Motor neuron (in vitro differentiated cells): ENCODE measurements at regions not wholly inside any gene's neighbourhood (a gene's known extent, or its start where the extent isn't known, plus 50 kb on each side); places are given as distances from the start of the nearest gene placed in this dataset.

Source experiments
- ATAC-seq, 8 experiments: fragments of 200-7000 bp; cut with Tn5 transposase; replicated peaks in 6 of 8; 2 replicates each; pipeline ENCODE4 v1.8.0; 2021; ENCODE audit warnings: mild to moderate bottlenecking in 8 of 8, moderate library complexity in 8 of 8
- H3K27ac ChIP-seq, 2 donors: fragments of 250-450 bp; sonication (Bioruptor Pico); 2 replicates each; pipeline ENCODE4 v1.9.0; 2021; ENCODE audit warnings: antibody characterized with exemption in 2 of 2, mild to moderate bottlenecking in 2 of 2, moderate library complexity in 1 of 2
- H3K4me1 ChIP-seq, 2 donors: fragments of 250-450 bp; sonication (Bioruptor Pico); replicated peaks in 1 of 2; 2 replicates each; pipeline ENCODE4 v1.6.1; 2021; ENCODE audit warnings: antibody characterized with exemption in 2 of 2, mild to moderate bottlenecking in 2 of 2, moderate library complexity in 1 of 2
- H3K4me3 ChIP-seq, 5 donors: fragments of 250-450 bp; sonication (Bioruptor Pico); 2 replicates each; pipeline ENCODE4 v1.9.0; 2021; ENCODE audit warnings: antibody characterized with exemption in 5 of 5, mild to moderate bottlenecking in 5 of 5, moderate library complexity in 4 of 5
- WGBS, 10 experiments: fragments of 450-650 bp; shearing (Covaris generic); methylation state at CpG; one replicate each; pipeline ENCODE4 v1.0.0; 2022; 5-methylcytosine and 5-hydroxymethylcytosine counted together
- in situ Hi-C, 9 experiments: fragments of 400-800 bp; cut with MboI; loops; one replicate each; pipeline ENCODE4 v1.15.0; 2021; ENCODE audit warnings: low sequenced_read_pairs in 9 of 9, low pct_unique_long_range_greater_than_20kb in 2 of 9; ENCODE audit not compliant: unreplicated experiment in 9 of 9

DNA sequence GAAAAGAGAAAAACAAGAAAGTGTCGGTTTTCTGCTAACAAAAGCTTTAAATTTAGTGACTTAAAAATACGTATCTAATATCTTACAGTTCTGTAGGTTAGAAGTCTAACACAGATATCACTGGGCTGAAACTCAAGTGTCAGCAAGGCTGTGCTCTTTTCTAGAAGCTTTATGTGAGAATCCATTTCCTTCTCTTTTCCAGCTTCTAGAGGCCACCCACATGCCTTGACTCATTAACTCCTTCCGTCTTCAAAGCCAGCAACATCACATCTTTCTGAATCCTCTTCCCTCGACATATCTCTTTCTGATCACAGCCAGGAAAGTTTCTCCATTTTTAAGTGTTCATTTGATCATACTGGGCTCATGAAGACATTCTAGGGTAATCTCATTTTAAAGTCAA lies 262.0 kb downstream of the MAFB start:
- ATAC-seq: no peak
- Histone ChIP-seq H3K27ac (no peak overlapping the region), H3K4me1 (no peaks in the 10 kb centered on the region), H3K4me3 (no peak overlapping the region)
- 46 to 100% (median 67%) methylated on average over 1 to 4 of the region's 4 CpGs for WGBS, 10 experiments
- in situ Hi-C loops: no loop called here

DNA sequence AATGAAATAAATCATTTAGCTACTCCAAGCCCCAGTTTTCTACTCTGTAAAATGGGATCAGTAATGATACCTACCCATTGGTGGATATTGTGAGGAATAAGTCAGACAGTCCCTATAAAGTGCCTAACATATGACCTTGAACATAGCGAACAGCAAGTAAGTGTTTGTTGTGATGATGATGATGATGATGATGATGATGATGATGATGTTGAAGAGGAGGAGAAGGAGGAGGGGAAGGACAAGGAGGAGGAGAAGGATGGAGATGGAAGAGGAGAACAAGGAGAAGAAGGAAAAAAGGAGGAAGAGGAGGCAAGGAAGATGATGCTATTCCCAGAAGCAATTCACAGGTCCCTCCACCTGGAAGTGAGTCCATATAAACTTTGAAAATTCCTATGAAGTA lies 264.3 kb downstream of the MAFB start:
- Histone ChIP-seq H3K4me3 (no peak overlapping the region), H3K4me1 (no peaks in the 10 kb centered on the region), H3K27ac (no peak overlapping the region)
- in situ Hi-C loops: no loop called here
- ATAC-seq: no peak
- 47 to 100% (median 83%) methylated on average over 1 of the region's 1 CpG; no CpG with 5 or more reads in 1 of the 10 experiments for WGBS, 10 experiments

DNA sequence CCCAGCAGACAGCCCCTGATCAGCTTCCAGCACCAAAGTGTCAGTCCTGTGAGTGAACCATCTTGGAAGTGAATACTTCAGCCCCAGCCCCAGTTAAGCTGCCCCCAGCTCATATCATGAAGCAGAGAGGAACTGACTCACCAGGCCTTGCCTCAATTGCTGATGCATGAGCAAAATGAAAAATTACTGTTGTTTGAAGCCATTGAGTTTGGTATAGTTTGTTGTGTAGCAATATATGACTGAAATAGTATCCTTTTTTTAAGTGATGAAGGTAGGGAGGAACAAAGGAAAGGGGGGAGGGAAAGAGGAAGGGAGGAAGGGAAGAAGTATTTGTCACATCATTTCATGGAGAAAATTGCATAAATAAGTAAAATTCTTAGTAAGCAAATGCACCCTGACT lies 266.4 kb downstream of the MAFB start:
- no peak for ATAC-seq
- in situ Hi-C loops: no loop called here
- Histone ChIP-seq H3K4me1 (no peaks in the 10 kb centered on the region), H3K27ac (no peak overlapping the region), H3K4me3 (no peak overlapping the region)

DNA sequence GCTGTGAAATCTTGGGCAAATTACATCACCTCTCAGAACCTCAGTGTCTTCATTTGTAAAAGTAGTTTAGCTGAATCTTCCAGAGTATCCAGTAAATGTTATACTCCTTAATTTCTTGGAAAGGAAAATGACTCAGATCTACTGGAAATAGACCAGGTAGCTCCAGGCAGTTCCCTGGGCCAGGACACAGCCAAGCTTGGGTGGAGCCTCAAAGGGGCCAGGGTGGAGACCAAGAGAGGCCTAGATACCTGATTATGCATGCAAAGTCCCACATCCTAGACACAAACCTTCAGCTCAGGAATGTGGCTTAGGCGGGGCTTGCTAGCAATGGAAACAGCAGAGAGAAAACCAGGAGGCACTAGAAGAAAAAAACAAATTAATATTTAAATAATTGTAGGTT lies 272.8 kb downstream of the MAFB start:
- Histone ChIP-seq H3K4me3 (no peak overlapping the region), H3K4me1 (no peaks in the 10 kb centered on the region), H3K27ac (no peak overlapping the region)
- 0 to 70% (median 40%) methylated on average over 1 of the region's 1 CpG; no CpG with 5 or more reads in 4 of the 10 experiments for WGBS, 10 experiments
- ATAC-seq: peak in 3 of 8 experiments; percentile 97 to 99 (median 97)
- in situ Hi-C loops: no loop called here

DNA sequence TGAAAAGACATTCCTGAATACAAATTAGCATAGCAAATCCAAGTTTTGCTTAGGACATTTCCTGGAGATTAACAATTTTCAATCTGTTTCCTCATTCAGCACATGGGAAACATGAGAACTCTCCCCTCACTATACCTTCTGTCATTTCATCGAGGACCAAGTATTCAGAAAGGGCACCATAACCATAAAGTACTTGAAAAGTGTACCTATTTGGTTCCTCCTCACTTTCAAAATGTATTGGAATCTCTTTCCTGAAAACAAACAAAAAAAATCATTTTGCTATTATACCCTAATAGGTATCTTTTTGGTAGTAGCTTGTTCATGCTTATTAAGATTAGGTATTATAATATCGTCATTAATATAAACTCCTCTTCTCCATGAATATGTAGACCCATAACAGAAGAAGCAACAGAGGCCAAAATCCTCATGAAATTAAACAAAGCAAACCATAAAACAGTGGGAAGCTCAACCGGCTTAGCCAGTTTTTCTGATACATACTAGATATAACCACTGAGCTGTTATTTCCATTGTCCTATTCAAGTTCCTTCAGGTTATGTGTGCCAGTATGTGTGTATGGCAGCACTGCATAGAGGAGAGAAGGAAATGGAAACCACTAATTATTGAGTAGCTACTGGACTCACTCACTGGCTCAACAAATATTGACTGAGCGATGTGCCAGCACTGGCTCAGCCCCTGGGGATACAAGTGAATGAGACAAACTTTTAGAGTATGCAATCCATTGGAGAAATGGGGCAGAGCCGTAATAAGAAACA lies 274.0 kb downstream of the MAFB start:
- WGBS, 10 experiments: 6 to 78% (median 69%) methylated on average over 1 to 5 of the region's 5 CpGs; no CpG with 5 or more reads in 1 of the 10 experiments
- peak in 1 of 8 experiments; percentile 50 for ATAC-seq
- no peak overlapping the region for H3K27ac ChIP-seq
- no peak overlapping the region for H3K4me3 ChIP-seq
- no peaks in the 10 kb centered on the region for H3K4me1 ChIP-seq
- in situ Hi-C loops: no loop called here

DNA sequence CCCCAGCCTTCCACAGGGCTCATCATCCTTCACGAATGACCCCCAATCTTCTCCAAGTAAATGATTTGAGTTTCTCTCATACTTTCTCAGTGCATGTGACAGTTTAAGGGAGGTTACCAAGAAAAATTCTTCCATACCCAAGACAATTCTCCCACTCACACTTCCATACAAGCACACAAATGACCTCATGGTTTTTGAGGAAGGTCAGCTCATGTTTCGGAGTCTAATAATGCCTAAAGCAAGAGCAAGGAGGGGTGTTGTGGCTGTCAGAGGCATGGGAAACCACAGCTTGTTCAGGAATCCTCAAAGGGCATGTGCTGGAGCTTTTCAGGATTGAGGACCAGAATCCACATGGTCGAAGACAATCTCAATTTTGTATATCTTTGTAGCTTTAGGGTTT lies 279.0 kb downstream of the MAFB start:
- ATAC-seq: peak in 2 of 8 experiments; percentile 78 to 90

DNA sequence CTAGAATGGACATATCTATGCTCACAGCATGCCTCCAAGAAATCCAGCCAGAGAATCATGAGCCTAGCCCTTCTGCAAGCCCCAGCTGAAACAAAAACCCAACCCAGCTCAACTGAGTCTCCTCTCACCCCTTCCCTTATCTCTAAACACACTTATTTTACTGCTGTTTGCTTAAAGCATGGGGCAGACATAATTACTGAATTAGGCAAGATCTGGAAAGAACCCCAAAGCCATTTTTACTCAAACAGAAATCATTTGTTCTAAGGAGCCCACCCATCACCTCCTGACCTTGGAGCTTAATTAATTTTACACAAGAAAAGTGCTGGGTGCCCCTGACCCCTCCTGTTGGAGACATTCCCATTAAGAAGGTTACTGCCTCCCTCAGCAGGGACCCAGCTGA lies 291.6 kb downstream of the MAFB start:
- in situ Hi-C loops: no loop called here
- ATAC-seq: peak in 1 of 8 experiments; percentile 53
- no peaks in the 10 kb centered on the region for H3K4me1 ChIP-seq
- H3K27ac ChIP-seq: no peak overlapping the region
- no peak overlapping the region for H3K4me3 ChIP-seq

More for the DNA sequence above, 279.0 kb downstream of the MAFB start:
- H3K27ac ChIP-seq: no peak overlapping the region
- in situ Hi-C loops: no loop called here
- H3K4me1 ChIP-seq: no peaks in the 10 kb centered on the region
- no peak overlapping the region for H3K4me3 ChIP-seq
- 17 to 75% (median 55%) methylated on average over 1 to 3 of the region's 3 CpGs; no CpG with 5 or more reads in 2 of the 10 experiments for WGBS, 10 experiments

DNA sequence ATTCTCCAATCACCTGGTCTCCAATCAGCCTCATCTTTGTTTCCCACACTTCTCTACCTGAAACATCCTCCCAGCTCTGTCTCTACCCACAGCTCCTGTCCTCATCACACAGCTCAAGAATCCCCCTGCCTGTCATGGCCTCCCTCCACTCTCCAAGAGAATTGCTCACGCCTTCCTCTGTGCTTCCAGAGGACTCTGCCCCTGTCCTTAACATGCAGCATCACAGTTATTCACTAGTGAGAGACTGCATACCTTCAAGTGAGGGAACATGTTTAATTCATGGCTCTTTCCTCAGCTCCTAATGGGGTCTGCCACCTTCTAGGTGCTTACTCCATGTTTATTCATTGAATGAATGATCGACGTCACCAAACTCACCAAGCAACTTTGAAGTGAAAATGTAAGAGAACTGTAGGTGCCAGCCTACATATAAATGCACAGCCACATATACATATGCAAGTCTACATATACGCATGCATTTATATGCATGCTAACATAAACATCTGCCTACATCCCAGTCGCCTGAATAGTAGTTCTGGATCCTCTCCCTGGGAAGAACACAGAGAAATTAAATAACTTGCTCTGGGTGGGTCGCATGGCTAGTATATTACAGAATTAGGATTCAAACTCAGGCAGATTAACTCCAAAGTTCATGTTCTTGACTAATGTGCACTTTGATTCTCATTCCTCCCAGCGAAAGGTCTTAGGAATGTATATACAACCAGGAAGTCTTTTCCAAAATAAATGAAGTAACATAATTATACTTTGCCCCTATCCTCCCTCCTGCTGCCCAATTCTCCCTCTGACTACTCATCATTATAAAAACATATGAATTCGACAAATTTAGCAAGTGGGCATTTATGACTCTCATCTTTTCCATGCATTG lies 295.6 kb downstream of the MAFB start:
- Histone ChIP-seq H3K4me1 (no peaks in the 10 kb centered on the region), H3K27ac (no peak overlapping the region), H3K4me3 (no peak overlapping the region)
- peak in 4 of 8 experiments; percentile 49 to 97 (median 70) for ATAC-seq
- in situ Hi-C loops: no loop called here
- WGBS, 10 experiments: 0 to 72% (median 47%) methylated on average over 2 to 8 of the region's 8 CpGs; no CpG with 5 or more reads in 1 of the 10 experiments

DNA sequence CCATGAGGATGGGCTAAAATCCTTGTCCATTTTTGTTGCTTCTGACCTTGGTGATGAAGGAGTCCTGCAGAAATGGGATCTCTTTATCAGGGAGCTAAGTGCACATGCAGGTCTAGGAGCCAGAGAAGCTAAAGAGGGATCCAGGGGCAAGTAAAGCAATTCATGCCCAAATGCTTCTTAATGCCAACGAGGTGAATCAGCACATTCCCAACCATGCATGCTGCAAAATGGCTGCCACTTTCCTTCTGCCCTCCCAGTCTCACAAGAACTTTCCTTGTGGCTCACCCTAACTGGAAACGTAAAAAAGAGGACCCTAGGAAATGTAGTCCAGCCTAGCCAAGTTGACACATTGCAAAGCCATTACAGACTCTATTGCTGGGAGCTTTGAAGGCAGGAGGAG lies 298.4 kb downstream of the MAFB start:
- Histone ChIP-seq H3K4me3 (no peak overlapping the region), H3K4me1 (no peaks in the 10 kb centered on the region), H3K27ac (no peak overlapping the region)
- in situ Hi-C loops: no loop called here
- 43 to 100% (median 50%) methylated on average over 1 to 2 of the region's 2 CpGs; no CpG with 5 or more reads in 2 of the 10 experiments for WGBS, 10 experiments
- no peak for ATAC-seq

DNA sequence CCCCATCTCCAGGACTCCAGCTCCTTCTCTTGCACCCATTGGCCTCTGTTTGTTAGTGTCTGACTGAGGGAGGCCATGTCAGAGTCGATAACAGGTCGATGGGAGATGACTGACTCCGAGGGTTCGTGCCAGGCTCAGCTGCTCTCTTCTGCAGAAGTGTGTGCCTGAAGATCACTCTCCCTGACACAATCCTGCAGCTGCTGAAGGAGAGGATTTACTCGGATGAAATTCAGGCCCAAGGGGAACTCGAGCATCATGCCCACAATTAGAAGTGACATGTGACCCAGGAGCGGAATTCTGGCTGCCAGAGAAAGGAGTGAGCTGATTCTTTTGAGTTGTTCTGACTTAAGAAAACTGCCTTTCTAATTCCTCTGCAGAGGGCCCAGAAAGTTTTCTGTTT lies 318.2 kb downstream of the MAFB start:
- in situ Hi-C loops: no loop called here
- Histone ChIP-seq H3K4me1 (no peaks in the 10 kb centered on the region), H3K27ac (no peak overlapping the region), H3K4me3 (no peak overlapping the region)
- ATAC-seq: no peak
- 17 to 86% (median 40%) methylated on average over 1 to 5 of the region's 7 CpGs; no CpG with 5 or more reads in 3 of the 10 experiments for WGBS, 10 experiments

DNA sequence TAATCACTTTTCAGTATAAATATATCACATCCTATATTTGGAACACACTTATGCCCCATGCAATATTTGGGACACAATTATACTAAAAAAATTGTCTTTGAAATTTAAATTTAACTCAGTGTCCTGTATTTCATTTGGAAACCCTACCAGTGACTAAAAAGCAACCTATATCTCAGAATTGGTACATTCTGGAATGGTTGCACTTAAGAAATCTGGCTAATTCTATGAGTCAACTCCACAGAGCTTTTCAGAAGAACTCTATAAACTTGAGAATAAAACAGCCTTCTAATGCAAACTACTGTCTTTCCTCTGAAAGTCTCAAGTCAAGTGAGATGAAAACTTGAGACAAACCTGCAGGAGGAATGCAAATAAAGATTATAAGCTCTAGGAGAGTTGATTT lies 320.2 kb downstream of the MAFB start:
- H3K4me1 ChIP-seq: no peaks in the 10 kb centered on the region
- H3K4me3 ChIP-seq: no peak overlapping the region
- in situ Hi-C loops: no loop called here
- H3K27ac ChIP-seq: no peak overlapping the region
- no peak for ATAC-seq

DNA sequence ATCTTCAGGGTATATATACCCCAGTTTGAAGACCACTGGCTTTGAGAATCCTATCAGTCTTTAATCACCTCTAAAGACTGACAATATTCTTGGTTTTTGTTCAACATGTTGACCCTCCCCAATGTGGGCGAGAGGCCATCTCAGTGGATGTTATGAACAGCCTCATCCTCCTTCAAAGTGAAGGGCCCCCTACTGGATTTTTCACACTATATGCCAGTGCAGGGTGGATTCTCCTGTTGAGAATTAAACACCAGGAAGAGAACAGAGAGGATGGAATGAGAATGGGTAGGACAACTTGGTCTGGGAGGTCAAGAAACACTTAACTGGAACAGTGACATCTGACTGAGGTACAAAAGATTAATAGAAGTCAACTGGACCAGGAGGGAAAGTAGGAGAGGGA lies 327.1 kb downstream of the MAFB start:
- in situ Hi-C loops: no loop called here
- no peaks in the 10 kb centered on the region for H3K4me1 ChIP-seq
- WGBS, 10 experiments: 0 to 100% (median 54%) methylated on average over 1 of the region's 1 CpG; no CpG with 5 or more reads in 2 of the 10 experiments
- no peak for ATAC-seq
- H3K4me3 ChIP-seq: no peak overlapping the region
- H3K27ac ChIP-seq: no peak overlapping the region

DNA sequence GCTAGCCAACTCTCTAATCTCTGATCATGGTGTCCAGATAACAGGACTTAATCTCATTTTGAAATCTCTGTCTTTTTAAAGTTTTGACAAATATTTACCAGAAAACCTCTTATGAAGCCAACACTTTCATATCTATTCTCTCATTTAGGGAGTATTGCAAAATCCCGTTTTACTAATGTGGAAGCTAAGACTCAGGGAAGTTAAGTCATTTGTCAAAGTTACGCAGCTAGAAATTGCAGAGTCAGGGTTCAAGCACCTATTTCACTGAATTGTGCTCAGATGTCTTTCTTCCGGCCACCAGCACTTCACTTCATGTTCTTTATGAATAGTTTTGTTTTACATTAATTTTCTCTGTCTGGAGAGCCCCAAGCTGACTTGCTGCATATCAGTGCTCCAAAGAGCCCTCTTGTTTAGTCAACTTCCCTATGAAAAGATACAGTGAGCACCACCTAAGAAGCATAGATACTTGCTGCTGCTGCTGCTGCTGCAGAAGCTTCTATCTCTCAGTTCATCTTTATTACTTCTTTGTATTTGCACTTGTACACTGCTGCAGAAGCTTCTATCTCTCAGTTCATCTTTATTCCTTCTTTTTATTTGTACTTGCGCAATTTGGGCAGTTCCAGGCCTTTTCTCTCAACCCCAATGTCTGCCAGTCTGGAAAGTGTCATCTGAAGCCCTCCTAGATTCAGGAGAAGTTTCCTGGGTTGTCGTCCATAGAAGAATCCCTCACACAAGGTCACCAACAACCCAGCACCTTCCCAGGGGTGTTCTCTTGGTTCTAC lies 329.7 kb downstream of the MAFB start:
- H3K27ac ChIP-seq: no peak overlapping the region
- no peak overlapping the region for H3K4me3 ChIP-seq
- 60 to 96% (median 80%) methylated on average over 1 to 5 of the region's 5 CpGs; no CpG with 5 or more reads in 1 of the 10 experiments for WGBS, 10 experiments
- no peaks in the 10 kb centered on the region for H3K4me1 ChIP-seq
- peak in 1 of 8 experiments; percentile 55 for ATAC-seq
- in situ Hi-C loops: no loop called here
